NK-92 (cell line): ENCODE measurements at regions not wholly inside any gene's neighbourhood (a gene's known extent, or its start where the extent isn't known, plus 50 kb on each side); places are given as distances from the start of the nearest gene placed in this dataset.

Experiments
- DNase-seq: peaks from one replicate; lab custom pipeline; 2025; ENCODE audit not compliant: unreplicated experiment; lab: John Stamatoyannopoulos, UW

- DNase-seq, result no peak
Observed at GRCh38 chr15:98513428-98513986, 134.8 kb upstream of the IGF1R start.

GRCh38 chr15:98514034-98514622 lies 134.2 kb upstream of the IGF1R start:
- no peak for DNase-seq

GRCh38 chr15:98518823-98519561 lies 129.3 kb upstream of the IGF1R start:
- DNase-seq, result no peak

- DNase-seq, result no peak
Observed at GRCh38 chr15:98519767-98520550, 128.4 kb upstream of the IGF1R start.

- no peak for DNase-seq
Observed at GRCh38 chr15:98522127-98522526, 126.2 kb upstream of the IGF1R start.

- no peak for DNase-seq
Observed at GRCh38 chr15:98523912-98524662, 124.3 kb upstream of the IGF1R start.

GRCh38 chr15:98524838-98525660 lies 123.3 kb upstream of the IGF1R start:
- DNase-seq, result no peak

GRCh38 chr15:98525661-98526001 lies 122.7 kb upstream of the IGF1R start:
- DNase-seq, result no peak

GRCh38 chr15:98526094-98526493 lies 122.2 kb upstream of the IGF1R start:
- no peak for DNase-seq

GRCh38 chr15:98528046-98528725 lies 120.2 kb upstream of the IGF1R start:
- DNase-seq, result no peak

GRCh38 chr15:98529205-98530145 lies 118.9 kb upstream of the IGF1R start:
- DNase-seq, result no peak

GRCh38 chr15:98530570-98530969 lies 117.8 kb upstream of the IGF1R start:
- no peak for DNase-seq

- DNase-seq, result no peak
Observed at GRCh38 chr15:98532063-98532462, 116.3 kb upstream of the IGF1R start.

GRCh38 chr15:98536976-98537375 lies 111.4 kb upstream of the IGF1R start:
- no peak for DNase-seq

- DNase-seq, result no peak
Observed at GRCh38 chr15:98537516-98538060, 110.8 kb upstream of the IGF1R start.

GRCh38 chr15:98541519-98541918 lies 106.8 kb upstream of the IGF1R start:
- DNase-seq, result no peak

- no peak for DNase-seq
Observed at GRCh38 chr15:98543237-98543636, 105.1 kb upstream of the IGF1R start.

- no peak for DNase-seq
Observed at GRCh38 chr15:98546329-98546728, 102.0 kb upstream of the IGF1R start.
